Activated naive CD4-positive, alpha-beta T cell treated with anti-CD3 and anti-CD28 coated beads, Interleukin-2, amount 10 ng/mL, durations not matched to agents 7 days and 5 days (primary cell): ENCODE measurements at regions not wholly inside any gene's neighbourhood (a gene's known extent, or its start where the extent isn't known, plus 50 kb on each side); places are given as distances from the start of the nearest gene placed in this dataset.
"Not testable (repeated sequence)": the region's sequence is repeated elsewhere in the genome, so short reads cannot be mapped to it uniquely, and the experiment has no call there.

Source experiments
- CTCF ChIA-PET: fragments of 350-600 bp; sonication (Branson Sonifier 250); formaldehyde crosslinking; loops from one replicate; lab custom pipeline; 2021; ENCODE audit warnings: antibody characterized with exemption; lab: Charles Lee
- DNase-seq: peaks from one replicate; pipeline ENCODE4 v3.0.0-alpha.2; 2020
- H3K27ac Mint-ChIP-seq: one replicate; pipeline ENCODE4 v1.8.0; 2021; ENCODE audit warnings: mild to moderate bottlenecking, moderate library complexity, mixed read lengths
- H3K27me3 Mint-ChIP-seq: one replicate; pipeline ENCODE4 v1.8.0; 2021; ENCODE audit warnings: mild to moderate bottlenecking, mixed read lengths
- H3K36me3 Mint-ChIP-seq: one replicate; pipeline ENCODE4 v1.8.0; 2021; ENCODE audit warnings: mixed read lengths
- H3K4me1 Mint-ChIP-seq: one replicate; pipeline ENCODE4 v1.8.0; 2021; ENCODE audit warnings: mixed read lengths
- H3K4me3 Mint-ChIP-seq: one replicate; pipeline ENCODE4 v1.8.0; 2021; ENCODE audit warnings: mild to moderate bottlenecking, moderate library complexity, mixed read lengths
- H3K9me3 Mint-ChIP-seq: one replicate; pipeline ENCODE4 v1.8.0; 2021; ENCODE audit warnings: mixed read lengths

GRCh38 chr2:121140734-121141133, 144.3 kb downstream of the TFCP2L1 start:
- Mint-ChIP-seq H3K27ac (no peak overlapping the region), H3K36me3 (no peaks in the 10 kb centered on the region), H3K4me3 (no peak overlapping the region), H3K9me3 (no peaks in the 10 kb centered on the region), H3K27me3 (peaks cover 9% of the 10 kb centered on the region), H3K4me1 (no peaks in the 10 kb centered on the region)
- DNase-seq: no peak
- CTCF ChIA-PET: interaction anchor here (1.0 kb wide), 1 partner anchor 12 kb away, joined by 3 read pairs; no protein-coding TSS in a partner anchor

DNA sequence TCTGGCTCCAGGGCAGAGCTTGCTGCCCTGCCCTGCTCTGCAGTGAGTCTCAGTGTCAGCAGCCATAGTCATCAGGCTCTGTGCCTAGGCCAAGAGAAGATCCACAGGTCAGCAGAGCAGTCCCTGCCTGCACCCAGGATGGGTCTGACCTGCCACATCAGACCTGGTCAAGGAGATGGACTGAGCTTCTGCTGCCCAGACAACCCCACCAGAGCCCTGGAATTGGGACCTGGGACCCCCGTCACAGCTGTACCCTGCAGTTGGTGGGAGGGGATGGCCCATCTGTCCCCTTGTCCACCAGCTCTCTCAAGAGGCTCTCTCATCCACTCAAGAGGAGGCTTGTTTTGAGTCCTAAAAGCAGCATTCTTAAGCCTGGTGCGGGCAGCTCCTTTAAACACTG, 142.6 kb downstream of the TFCP2L1 start:
- CTCF ChIA-PET: interaction anchor here (1.0 to 1.5 kb wide), 2 partner anchors 14 to 214 kb away, joined by 3 read pairs; no protein-coding TSS in a partner anchor
- no peaks in the 10 kb centered on the region for H3K4me1 Mint-ChIP-seq
- no peak overlapping the region for H3K27ac Mint-ChIP-seq
- H3K27me3 Mint-ChIP-seq: peaks cover 5% of the 10 kb centered on the region
- DNase-seq: no peak
- H3K4me3 Mint-ChIP-seq: no peak overlapping the region
- no peaks in the 10 kb centered on the region for H3K36me3 Mint-ChIP-seq
- no peaks in the 10 kb centered on the region for H3K9me3 Mint-ChIP-seq

DNA sequence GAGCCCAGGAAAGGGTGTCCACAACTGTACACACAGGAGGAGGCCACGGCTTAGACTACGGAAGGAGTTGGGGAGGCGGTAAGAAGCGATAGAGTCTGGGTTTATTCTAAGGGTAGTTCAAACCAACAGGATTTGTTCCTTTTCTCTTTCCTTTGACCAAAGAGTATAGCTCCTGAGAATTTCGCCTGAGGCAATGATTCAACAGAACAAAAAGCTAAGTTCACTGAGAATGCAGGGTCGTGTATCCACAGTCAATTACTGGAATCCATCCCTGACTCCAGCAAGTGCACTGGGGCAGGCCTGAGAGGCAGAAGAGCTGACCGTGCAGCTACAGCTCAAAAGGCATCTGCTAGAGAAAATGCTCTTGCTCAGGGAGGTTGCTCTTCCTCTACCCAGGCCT, 140.9 kb downstream of the TFCP2L1 start:
- Mint-ChIP-seq H3K4me1 (no peaks in the 10 kb centered on the region), H3K27me3 (no peaks in the 10 kb centered on the region), H3K4me3 (no peak overlapping the region), H3K36me3 (no peaks in the 10 kb centered on the region), H3K9me3 (no peaks in the 10 kb centered on the region), H3K27ac (no peak overlapping the region)
- DNase-seq: no peak
- CTCF ChIA-PET: no interaction called here

DNA sequence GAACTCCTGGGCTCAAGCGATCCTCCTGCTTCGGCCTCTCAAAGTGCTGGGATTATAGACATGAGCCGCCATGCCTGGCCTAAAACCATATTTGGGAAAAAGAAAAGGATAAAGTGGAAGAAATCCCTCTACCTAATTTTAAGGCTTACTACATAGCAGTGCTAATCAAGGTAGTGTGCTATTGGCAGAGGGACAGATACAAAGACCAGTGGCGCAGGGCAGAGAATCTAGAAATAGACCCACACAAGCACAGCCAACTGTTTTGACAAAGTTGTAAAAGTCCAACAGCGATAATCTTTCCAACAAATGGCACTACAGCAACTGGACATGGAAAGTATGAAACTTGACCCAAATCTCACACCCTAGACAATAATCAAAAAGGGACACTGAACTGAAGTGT, 138.4 kb downstream of the TFCP2L1 start:
- no peak overlapping the region for H3K4me3 Mint-ChIP-seq
- H3K27ac Mint-ChIP-seq: no peak overlapping the region
- no peaks in the 10 kb centered on the region for H3K36me3 Mint-ChIP-seq
- no peaks in the 10 kb centered on the region for H3K9me3 Mint-ChIP-seq
- CTCF ChIA-PET: no interaction called here
- H3K27me3 Mint-ChIP-seq: no peaks in the 10 kb centered on the region
- no peaks in the 10 kb centered on the region for H3K4me1 Mint-ChIP-seq
- no peak for DNase-seq

GRCh38 chr2:121147766-121148165, 137.2 kb downstream of the TFCP2L1 start:
- no peaks in the 10 kb centered on the region for H3K36me3 Mint-ChIP-seq
- CTCF ChIA-PET: no interaction called here
- H3K4me3 Mint-ChIP-seq: no peak overlapping the region
- no peak for DNase-seq
- H3K9me3 Mint-ChIP-seq: no peaks in the 10 kb centered on the region
- H3K4me1 Mint-ChIP-seq: no peaks in the 10 kb centered on the region
- H3K27me3 Mint-ChIP-seq: no peaks in the 10 kb centered on the region
- no peak overlapping the region for H3K27ac Mint-ChIP-seq

DNA sequence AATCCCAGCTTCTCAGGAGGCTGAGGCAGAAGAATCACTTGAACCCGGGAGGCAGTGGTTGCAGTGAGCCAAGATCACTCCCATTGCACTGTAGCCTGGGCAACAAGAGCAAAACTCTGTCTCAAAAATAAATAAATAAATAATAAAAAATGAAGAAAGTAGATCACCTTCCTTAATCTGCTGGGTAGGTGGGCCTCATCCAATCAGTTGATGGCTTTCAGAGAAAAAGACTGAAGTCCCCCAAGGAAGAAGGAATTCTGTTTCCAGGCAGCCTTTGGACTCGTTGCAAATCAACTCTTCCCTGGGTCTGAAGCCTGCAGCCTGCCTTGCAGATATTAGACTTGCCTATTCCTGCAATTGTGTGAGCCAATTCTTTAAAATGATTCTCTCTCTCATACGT, 136.5 kb downstream of the TFCP2L1 start:
- H3K27me3 Mint-ChIP-seq: no peaks in the 10 kb centered on the region
- no peaks in the 10 kb centered on the region for H3K4me1 Mint-ChIP-seq
- no peak overlapping the region for H3K4me3 Mint-ChIP-seq
- DNase-seq: no peak
- CTCF ChIA-PET: no interaction called here
- H3K9me3 Mint-ChIP-seq: no peaks in the 10 kb centered on the region
- no peak overlapping the region for H3K27ac Mint-ChIP-seq
- H3K36me3 Mint-ChIP-seq: no peaks in the 10 kb centered on the region

GRCh38 chr2:121149384-121149783, 135.6 kb downstream of the TFCP2L1 start:
- CTCF ChIA-PET: no interaction called here
- no peaks in the 10 kb centered on the region for H3K9me3 Mint-ChIP-seq
- H3K27me3 Mint-ChIP-seq: no peaks in the 10 kb centered on the region
- DNase-seq: no peak
- H3K4me1 Mint-ChIP-seq: no peaks in the 10 kb centered on the region
- H3K4me3 Mint-ChIP-seq: no peak overlapping the region
- no peaks in the 10 kb centered on the region for H3K36me3 Mint-ChIP-seq
- H3K27ac Mint-ChIP-seq: no peak overlapping the region

GRCh38 chr2:121150126-121150525, 134.9 kb downstream of the TFCP2L1 start:
- DNase-seq: no peak
- no peaks in the 10 kb centered on the region for H3K9me3 Mint-ChIP-seq
- H3K4me3 Mint-ChIP-seq: no peak overlapping the region
- CTCF ChIA-PET: no interaction called here
- no peaks in the 10 kb centered on the region for H3K4me1 Mint-ChIP-seq
- H3K27me3 Mint-ChIP-seq: no peaks in the 10 kb centered on the region
- no peaks in the 10 kb centered on the region for H3K36me3 Mint-ChIP-seq
- H3K27ac Mint-ChIP-seq: no peak overlapping the region

DNA sequence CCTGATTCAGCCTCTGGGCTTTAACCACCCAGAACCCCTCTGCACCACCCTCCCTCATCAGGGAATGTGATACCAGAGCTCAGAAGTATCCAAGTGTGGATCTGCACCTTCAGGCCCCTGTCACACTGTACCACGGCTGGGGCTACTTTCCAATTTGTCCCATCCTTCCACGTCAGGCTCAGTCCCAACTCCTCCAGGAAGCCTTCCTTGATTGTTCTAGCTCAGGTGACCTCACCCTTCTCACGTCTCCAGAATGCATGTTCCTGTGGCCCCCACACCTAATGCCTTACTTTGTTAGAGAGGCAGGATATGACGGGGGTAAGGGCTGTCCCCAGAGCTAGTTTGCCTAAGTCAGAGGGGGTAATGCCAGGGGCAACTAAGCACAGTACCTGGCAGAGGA, 134.3 kb downstream of the TFCP2L1 start:
- no peaks in the 10 kb centered on the region for H3K4me1 Mint-ChIP-seq
- H3K9me3 Mint-ChIP-seq: no peaks in the 10 kb centered on the region
- CTCF ChIA-PET: no interaction called here
- no peak overlapping the region for H3K27ac Mint-ChIP-seq
- no peak for DNase-seq
- no peaks in the 10 kb centered on the region for H3K36me3 Mint-ChIP-seq
- no peaks in the 10 kb centered on the region for H3K27me3 Mint-ChIP-seq
- no peak overlapping the region for H3K4me3 Mint-ChIP-seq

DNA sequence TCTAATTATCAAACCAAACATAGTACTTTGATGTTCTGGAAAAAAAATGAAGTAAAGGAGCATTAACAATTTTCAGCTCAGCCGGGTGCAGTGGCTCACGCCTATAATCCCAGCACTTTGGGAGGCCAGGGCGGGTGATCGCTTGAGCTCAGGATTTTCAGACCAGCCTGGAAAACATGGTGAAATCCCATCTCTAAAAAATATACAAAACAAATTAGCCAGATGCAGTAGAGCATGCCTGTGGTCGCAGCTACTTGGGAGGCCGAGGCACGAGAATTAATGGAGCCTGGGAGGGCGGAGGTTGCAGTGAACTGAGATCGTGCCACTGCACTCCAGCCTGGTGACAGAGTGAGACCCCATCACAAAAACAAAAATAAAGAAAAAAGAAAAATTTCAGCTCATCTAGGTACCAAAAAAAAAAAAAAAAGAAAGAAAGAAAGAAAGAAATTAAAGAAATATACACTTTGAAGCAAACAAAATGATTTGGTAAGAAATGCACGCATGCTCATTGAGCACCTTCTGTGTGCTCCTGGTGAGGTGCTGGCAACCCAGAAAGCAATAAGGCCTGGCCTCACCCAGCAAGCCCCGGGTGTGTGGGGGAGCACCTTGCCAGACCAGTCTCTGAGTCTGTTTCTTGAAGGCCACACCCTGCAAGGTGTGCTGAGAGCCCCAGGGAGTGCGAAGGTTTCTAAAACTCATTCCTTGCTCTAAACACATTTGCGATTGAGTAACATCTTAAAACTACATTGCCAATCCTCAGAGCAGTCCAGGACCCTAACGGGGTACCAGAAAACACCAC, 133.5 kb downstream of the TFCP2L1 start:
- no peaks in the 10 kb centered on the region for H3K27me3 Mint-ChIP-seq
- no peak for DNase-seq
- H3K4me3 Mint-ChIP-seq: no peak overlapping the region
- no peak overlapping the region for H3K27ac Mint-ChIP-seq
- H3K4me1 Mint-ChIP-seq: no peaks in the 10 kb centered on the region
- CTCF ChIA-PET: no interaction called here
- H3K36me3 Mint-ChIP-seq: no peaks in the 10 kb centered on the region
- H3K9me3 Mint-ChIP-seq: no peaks in the 10 kb centered on the region

- Mint-ChIP-seq H3K4me3 (no peak overlapping the region), H3K4me1 (no peaks in the 10 kb centered on the region), H3K27me3 (no peaks in the 10 kb centered on the region), H3K9me3 (peaks cover 13% of the 10 kb centered on the region), H3K36me3 (no peaks in the 10 kb centered on the region), H3K27ac (no peak overlapping the region)
- CTCF ChIA-PET: no interaction called here
- DNase-seq: no peak
Observed at GRCh38 chr2:121152861-121153260, 132.1 kb downstream of the TFCP2L1 start.

DNA sequence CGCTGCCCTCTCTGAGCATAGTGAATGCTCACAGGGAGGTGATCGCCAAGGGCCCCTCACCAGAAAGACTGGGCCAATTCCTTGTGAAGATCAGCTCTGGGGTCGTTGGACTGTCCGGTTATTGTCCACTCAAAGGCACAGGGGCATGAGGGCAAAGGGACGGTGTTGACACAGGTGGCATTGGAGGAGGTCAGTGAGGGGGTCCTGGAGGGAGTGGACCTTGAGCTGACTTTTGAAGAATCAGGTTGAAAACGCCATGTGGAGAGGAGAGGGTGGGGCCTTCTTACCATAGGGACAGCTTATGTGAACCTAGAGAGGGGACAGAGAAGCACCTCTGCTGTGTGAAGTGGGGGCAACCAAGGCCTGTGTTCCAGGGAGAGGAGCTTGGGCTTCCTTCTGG, 131.5 kb downstream of the TFCP2L1 start:
- no peak overlapping the region for H3K4me3 Mint-ChIP-seq
- H3K9me3 Mint-ChIP-seq: peaks cover 19% of the 10 kb centered on the region
- no peaks in the 10 kb centered on the region for H3K27me3 Mint-ChIP-seq
- H3K4me1 Mint-ChIP-seq: no peaks in the 10 kb centered on the region
- CTCF ChIA-PET: no interaction called here
- no peak overlapping the region for H3K27ac Mint-ChIP-seq
- no peaks in the 10 kb centered on the region for H3K36me3 Mint-ChIP-seq
- DNase-seq: no peak

DNA sequence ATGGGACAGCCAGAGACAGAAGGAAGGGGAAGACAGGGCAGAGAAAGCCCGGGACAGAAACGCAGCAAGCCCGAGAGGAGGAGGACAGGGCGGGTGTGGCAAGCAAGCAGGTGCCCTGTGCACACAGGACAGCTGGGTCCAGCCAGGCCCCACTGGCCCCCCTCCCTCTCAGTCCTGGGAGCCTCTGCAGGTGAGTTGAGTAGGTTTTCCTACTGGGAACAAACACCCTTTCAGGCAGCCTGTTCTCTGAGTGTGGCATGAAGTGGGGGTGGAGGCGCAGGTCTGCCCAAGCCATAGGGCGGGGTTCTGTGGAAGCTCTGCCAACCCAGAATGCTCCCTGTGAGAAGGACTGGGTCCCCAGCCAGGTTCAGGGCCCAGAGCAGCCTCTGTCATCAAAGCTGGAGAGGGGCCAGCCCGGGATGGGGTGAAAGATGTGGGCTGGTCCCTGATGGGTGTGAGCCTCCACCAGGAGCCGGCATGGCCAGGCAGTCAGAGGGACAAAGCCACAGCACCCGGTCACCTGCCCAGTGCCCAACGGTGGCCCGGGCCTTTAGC, 129.4 kb downstream of the TFCP2L1 start:
- Mint-ChIP-seq H3K4me3 (no peak overlapping the region), H3K9me3 (peaks cover 24% of the 10 kb centered on the region), H3K36me3 (no peaks in the 10 kb centered on the region), H3K27me3 (no peaks in the 10 kb centered on the region), H3K27ac (no peak overlapping the region), H3K4me1 (no peaks in the 10 kb centered on the region)
- CTCF ChIA-PET: no interaction called here
- no peak for DNase-seq

DNA sequence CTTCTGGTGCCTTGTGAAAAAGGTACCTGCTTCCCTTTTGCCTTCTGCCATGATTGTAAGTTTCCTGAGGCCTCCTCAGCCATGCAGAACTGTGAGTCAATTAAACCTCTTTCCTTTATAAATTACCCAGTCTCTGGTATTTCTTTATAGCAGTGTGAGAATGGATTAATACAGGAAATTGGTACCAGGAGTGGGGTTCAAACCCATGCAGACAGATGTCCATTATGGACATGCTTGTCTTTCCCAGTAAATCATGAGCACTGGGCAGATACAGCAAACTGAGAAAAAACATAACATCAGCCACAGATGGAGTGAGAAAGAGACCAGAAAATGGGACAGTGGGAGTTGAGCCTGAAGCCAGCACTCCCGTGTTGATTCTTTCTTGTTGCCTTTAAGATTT, 127.5 kb downstream of the TFCP2L1 start:
- not testable (repeated sequence) for H3K27ac Mint-ChIP-seq, H3K4me3 Mint-ChIP-seq, H3K36me3 Mint-ChIP-seq, DNase-seq, H3K27me3 Mint-ChIP-seq, H3K4me1 Mint-ChIP-seq
- CTCF ChIA-PET: interaction anchor here (0.6 kb wide), 1 partner anchor 79 kb away, joined by 4 read pairs; no protein-coding TSS in a partner anchor
- H3K9me3 Mint-ChIP-seq: peaks cover 26% of the 10 kb centered on the region
